T47D (cell line): ENCODE measurements at regions not wholly inside any gene's neighbourhood (a gene's known extent, or its start where the extent isn't known, plus 50 kb on each side); places are given as distances from the start of the nearest gene placed in this dataset.
"Not testable (repeated sequence)": the region's sequence is repeated elsewhere in the genome, so short reads cannot be mapped to it uniquely, and the experiment has no call there.

Source experiments
- DNase-seq, 2 experiments: peaks; one replicate each; pipeline versions ENCODE4 v3.0.0 to v3.0.0-alpha.2; 2011 to 2012; ENCODE audit warnings: low read depth in 1 of 2, low spot score in 1 of 2
- JUND ChIP-seq: IDR thresholded peaks from 2 replicates; pipeline ENCODE4 v1.6.1; 2012; ENCODE audit warnings: low read depth
- in situ Hi-C: cut with HindIII; loops from 2 replicates; pipeline ENCODE4 v1.10.0; 2016; ENCODE audit warnings: low sequenced_read_pairs, low pct_unique_long_range_greater_than_20kb

GRCh38 chr13:90448466-90449037, 898.9 kb upstream of the MIR17HG start:
- no peak for DNase-seq
- in situ Hi-C loops = no loop called here

GRCh38 chr13:90453342-90453741, 894.1 kb upstream of the MIR17HG start:
- no peak for DNase-seq
- in situ Hi-C loops = no loop called here
- TF ChIP-seq JUND = no peak

More at GRCh38 chr13:90448466-90449037, 898.9 kb upstream of the MIR17HG start:
- no peak for TF ChIP-seq JUND

- no peak for DNase-seq
- in situ Hi-C loops = no loop called here
- no peak for TF ChIP-seq JUND
Observed at GRCh38 chr13:90454002-90454636, 893.4 kb upstream of the MIR17HG start.

- DNase-seq = no peak
- no peak for TF ChIP-seq JUND
- in situ Hi-C loops = no loop called here
Observed at GRCh38 chr13:90455067-90455466, 892.4 kb upstream of the MIR17HG start.

- no peak for TF ChIP-seq JUND
- in situ Hi-C loops = no loop called here
- peak in 1 of 2 experiments; percentile 16 for DNase-seq
Observed at GRCh38 chr13:90455823-90456222, 891.7 kb upstream of the MIR17HG start.

- DNase-seq = no peak
- no peak for TF ChIP-seq JUND
- in situ Hi-C loops = no loop called here
Observed at GRCh38 chr13:90461398-90461797, 886.1 kb upstream of the MIR17HG start.

GRCh38 chr13:90477216-90477615, 870.3 kb upstream of the MIR17HG start:
- in situ Hi-C loops = no loop called here

GRCh38 chr13:90483906-90484305, 863.6 kb upstream of the MIR17HG start:
- in situ Hi-C loops = no loop called here
- TF ChIP-seq JUND = no peak

More at GRCh38 chr13:90477216-90477615, 870.3 kb upstream of the MIR17HG start:
- TF ChIP-seq JUND = no peak
- DNase-seq = no peak

GRCh38 chr13:90485436-90485835, 862.1 kb upstream of the MIR17HG start:
- DNase-seq = no peak
- no peak for TF ChIP-seq JUND
- in situ Hi-C loops = no loop called here

More at GRCh38 chr13:90483906-90484305, 863.6 kb upstream of the MIR17HG start:
- DNase-seq = no peak

GRCh38 chr13:90492872-90493271, 854.6 kb upstream of the MIR17HG start:
- no peak for DNase-seq
- in situ Hi-C loops = no loop called here
- TF ChIP-seq JUND = no peak

- in situ Hi-C loops = no loop called here
- DNase-seq = no peak
- no peak for TF ChIP-seq JUND
Observed at GRCh38 chr13:90493667-90494066, 853.8 kb upstream of the MIR17HG start.

- DNase-seq, in situ Hi-C loops: not testable (repeated sequence)
Observed at GRCh38 chr13:90494849-90495248, 852.6 kb upstream of the MIR17HG start.

- no peak for DNase-seq
- in situ Hi-C loops = no loop called here
- TF ChIP-seq JUND = no peak
Observed at GRCh38 chr13:90498096-90498495, 849.4 kb upstream of the MIR17HG start.

- in situ Hi-C loops = no loop called here
- DNase-seq = no peak
- TF ChIP-seq JUND = no peak
Observed at GRCh38 chr13:90498816-90499215, 848.7 kb upstream of the MIR17HG start.
